Amniotic epithelial cell (primary cell): ENCODE measurements at regions not wholly inside any gene's neighbourhood (a gene's known extent, or its start where the extent isn't known, plus 50 kb on each side); places are given as distances from the start of the nearest gene placed in this dataset.

ENCODE experiments used
- DNase-seq: peaks from one replicate; pipeline ENCODE4 v3.0.0-alpha.2; 2010; ENCODE audit warnings: low read depth

DNA sequence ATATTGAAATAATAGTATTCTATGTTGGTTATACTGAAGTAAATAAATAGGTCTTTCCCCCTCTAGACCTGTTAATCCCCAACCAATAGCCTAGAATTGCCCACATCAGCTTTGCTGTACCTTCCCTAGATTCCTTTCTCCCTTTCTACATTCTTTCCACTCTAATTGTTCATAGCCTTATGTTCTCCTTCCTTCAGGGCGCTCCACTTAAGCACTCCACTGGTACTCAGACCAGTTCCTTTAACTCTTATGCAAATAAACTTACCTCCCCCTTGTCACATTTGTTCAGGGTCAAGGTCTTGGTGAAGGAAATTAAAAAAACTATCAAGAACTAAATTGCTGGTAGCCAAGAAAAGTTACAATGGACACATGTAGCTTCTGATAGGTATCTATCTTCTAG is 294.8 kb downstream of the UTP18 start:
- no peak for DNase-seq

DNA sequence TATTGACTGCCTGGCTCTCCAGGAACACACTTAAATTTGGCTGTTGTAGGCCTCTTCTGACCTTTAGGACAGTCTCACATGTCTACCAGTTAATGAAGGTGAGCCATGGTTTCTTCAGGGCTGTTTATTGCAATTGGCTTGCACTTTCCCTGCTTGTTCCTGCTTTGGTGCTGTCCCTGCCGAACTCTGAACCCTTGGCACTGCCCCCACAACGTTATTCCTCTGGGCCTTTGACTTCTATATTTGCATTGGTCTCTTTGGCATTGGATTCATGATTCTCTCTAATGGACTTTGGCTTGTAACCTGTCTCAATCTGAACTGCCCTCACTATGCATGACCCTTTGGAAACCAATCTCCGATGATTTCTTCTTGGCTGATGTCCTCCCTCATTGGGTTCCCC is 299.4 kb downstream of the UTP18 start:
- no peak for DNase-seq

GRCh38 chr17:51560398-51560797 is 300.1 kb downstream of the UTP18 start:
- DNase-seq, result no peak

DNA sequence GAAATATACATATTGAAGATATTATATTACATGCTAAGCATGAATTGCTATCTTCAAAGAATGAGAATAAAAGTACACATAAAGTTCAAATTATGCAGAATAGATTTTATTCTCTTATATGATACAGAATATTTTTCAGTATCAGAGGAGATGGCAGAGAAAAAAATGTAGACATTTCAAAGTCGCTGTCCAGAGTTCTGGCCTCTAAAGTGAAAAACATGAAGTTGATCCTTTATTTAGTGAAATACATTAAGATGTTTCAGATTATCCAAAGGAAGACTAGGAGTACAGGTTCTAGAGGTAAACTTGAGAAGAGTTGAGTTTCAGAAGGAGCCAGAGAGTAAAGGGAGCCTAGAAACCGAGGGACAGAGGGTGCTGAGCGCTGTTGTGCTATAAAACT is 303.6 kb downstream of the UTP18 start:
- DNase-seq, result no peak

GRCh38 chr17:51572115-51572514 is 311.8 kb downstream of the UTP18 start:
- DNase-seq, result no peak
